ENCODE measurements at regions not wholly inside any gene's neighbourhood (a gene's known extent, or its start where the extent isn't known, plus 50 kb on each side); places are given as distances from the start of the nearest gene placed in this dataset.

- no peak overlapping the region for H3K27ac ChIP-seq (ENCODE audit: low read length)
- no peak overlapping the region for H3K4me2 ChIP-seq (ENCODE audit: low read depth, low read length, poor library complexity, severe bottlenecking)
- no peaks in the 10 kb centered on the region for H3K36me3 ChIP-seq (ENCODE audit: insufficient read depth, low read length)
- H3K79me2 ChIP-seq (ENCODE audit: low read length), result no peaks in the 10 kb centered on the region
- H2AFZ ChIP-seq (ENCODE audit: low read length), result no peak overlapping the region
- no peaks in the 10 kb centered on the region for H3K27me3 ChIP-seq (ENCODE audit: low read length)
- H4K20me1 ChIP-seq (ENCODE audit: insufficient read depth, low read depth, low read length), result no peaks in the 10 kb centered on the region
- no peak for DNase-seq
- H3K9ac ChIP-seq (ENCODE audit: low read length), result no peak overlapping the region
- H3K4me3 ChIP-seq (ENCODE audit: low read length), result no peak overlapping the region
- no peaks in the 10 kb centered on the region for H3K9me3 ChIP-seq (ENCODE audit: low read length)
- H3K9me2 ChIP-seq (replicated peaks; ENCODE audit: insufficient read depth, low read length), result no peaks in the 10 kb centered on the region
- no peaks in the 10 kb centered on the region for H3K4me1 ChIP-seq (ENCODE audit: low read length)
Observed at GRCh38 chrX:16039363-16039762, 84.0 kb upstream of the GRPR start.

GRCh38 chrX:16033331-16033730 lies 90.0 kb upstream of the GRPR start:
- Histone ChIP-seq H3K36me3 (ENCODE audit: insufficient read depth, low read length) (no peaks in the 10 kb centered on the region), H3K9me2 (replicated peaks; ENCODE audit: insufficient read depth, low read length) (no peaks in the 10 kb centered on the region), H4K20me1 (ENCODE audit: insufficient read depth, low read depth, low read length) (no peaks in the 10 kb centered on the region), H3K4me3 (ENCODE audit: low read length) (no peak overlapping the region), H3K79me2 (ENCODE audit: low read length) (no peaks in the 10 kb centered on the region), H2AFZ (ENCODE audit: low read length) (no peak overlapping the region), H3K27ac (ENCODE audit: low read length) (no peak overlapping the region), H3K9ac (ENCODE audit: low read length) (no peak overlapping the region), H3K9me3 (ENCODE audit: low read length) (no peaks in the 10 kb centered on the region), H3K4me1 (ENCODE audit: low read length) (no peaks in the 10 kb centered on the region), H3K27me3 (ENCODE audit: low read length) (no peaks in the 10 kb centered on the region), H3K4me2 (ENCODE audit: low read depth, low read length, poor library complexity, severe bottlenecking) (no peak overlapping the region)
- no peak for DNase-seq

- Histone ChIP-seq H3K27ac (ENCODE audit: low read length) (no peak overlapping the region), H3K4me1 (ENCODE audit: low read length) (peaks cover 2% of the 10 kb centered on the region; the same call in 1 of the 2 replicates), H3K9me3 (ENCODE audit: low read length) (no peaks in the 10 kb centered on the region), H3K4me2 (ENCODE audit: low read depth, low read length, poor library complexity, severe bottlenecking) (no peak overlapping the region), H3K36me3 (ENCODE audit: insufficient read depth, low read length) (no peaks in the 10 kb centered on the region), H2AFZ (ENCODE audit: low read length) (no peak overlapping the region), H3K9me2 (replicated peaks; ENCODE audit: insufficient read depth, low read length) (no peaks in the 10 kb centered on the region), H3K27me3 (ENCODE audit: low read length) (no peaks in the 10 kb centered on the region), H3K4me3 (ENCODE audit: low read length) (no peak overlapping the region), H3K9ac (ENCODE audit: low read length) (no peak overlapping the region), H4K20me1 (ENCODE audit: insufficient read depth, low read depth, low read length) (no peaks in the 10 kb centered on the region), H3K79me2 (ENCODE audit: low read length) (no peaks in the 10 kb centered on the region)
- no peak for DNase-seq
Observed at GRCh38 chrX:16028576-16028975, 94.8 kb upstream of the GRPR start.

GRCh38 chrX:16023790-16024734 lies 99.3 kb upstream of the GRPR start:
- H3K9me2 ChIP-seq (replicated peaks; ENCODE audit: insufficient read depth, low read length), result no peaks in the 10 kb centered on the region
- peaks cover 2% of the 10 kb centered on the region; the same call in 1 of the 2 replicates for H3K4me1 ChIP-seq (ENCODE audit: low read length)
- no peaks in the 10 kb centered on the region for H3K36me3 ChIP-seq (ENCODE audit: insufficient read depth, low read length)
- no peak overlapping the region for H3K27ac ChIP-seq (ENCODE audit: low read length)
- H3K27me3 ChIP-seq (ENCODE audit: low read length), result no peaks in the 10 kb centered on the region
- no peaks in the 10 kb centered on the region for H3K79me2 ChIP-seq (ENCODE audit: low read length)
- H4K20me1 ChIP-seq (ENCODE audit: insufficient read depth, low read depth, low read length), result no peaks in the 10 kb centered on the region
- DNase-seq, result no peak
- H3K9me3 ChIP-seq (ENCODE audit: low read length), result no peaks in the 10 kb centered on the region
- H3K9ac ChIP-seq (ENCODE audit: low read length), result no peak overlapping the region
- H3K4me3 ChIP-seq (ENCODE audit: low read length), result no peak overlapping the region
- H2AFZ ChIP-seq (ENCODE audit: low read length), result no peak overlapping the region
- H3K4me2 ChIP-seq (ENCODE audit: low read depth, low read length, poor library complexity, severe bottlenecking), result no peak overlapping the region

- H3K4me1 ChIP-seq (ENCODE audit: low read length), result peaks cover 2% of the 10 kb centered on the region; the same call in 1 of the 2 replicates
- no peaks in the 10 kb centered on the region for H3K9me2 ChIP-seq (replicated peaks; ENCODE audit: insufficient read depth, low read length)
- no peak overlapping the region for H3K27ac ChIP-seq (ENCODE audit: low read length)
- H2AFZ ChIP-seq (ENCODE audit: low read length), result no peak overlapping the region
- no peaks in the 10 kb centered on the region for H3K79me2 ChIP-seq (ENCODE audit: low read length)
- no peaks in the 10 kb centered on the region for H3K27me3 ChIP-seq (ENCODE audit: low read length)
- no peak overlapping the region for H3K4me3 ChIP-seq (ENCODE audit: low read length)
- H3K36me3 ChIP-seq (ENCODE audit: insufficient read depth, low read length), result no peaks in the 10 kb centered on the region
- no peak for DNase-seq
- no peaks in the 10 kb centered on the region for H3K9me3 ChIP-seq (ENCODE audit: low read length)
- H3K4me2 ChIP-seq (ENCODE audit: low read depth, low read length, poor library complexity, severe bottlenecking), result no peak overlapping the region
- H4K20me1 ChIP-seq (ENCODE audit: insufficient read depth, low read depth, low read length), result no peaks in the 10 kb centered on the region
- no peak overlapping the region for H3K9ac ChIP-seq (ENCODE audit: low read length)
Observed at GRCh38 chrX:16022580-16023200, 100.7 kb upstream of the GRPR start.

- DNase-seq, result no peak
- no peaks in the 10 kb centered on the region for H3K9me3 ChIP-seq (ENCODE audit: low read length)
- peaks cover 5% of the 10 kb centered on the region for H3K4me1 ChIP-seq (ENCODE audit: low read length)
- H4K20me1 ChIP-seq (ENCODE audit: insufficient read depth, low read depth, low read length), result no peaks in the 10 kb centered on the region
- no peaks in the 10 kb centered on the region for H3K27me3 ChIP-seq (ENCODE audit: low read length)
- H3K9ac ChIP-seq (ENCODE audit: low read length), result no peak overlapping the region
- H3K4me2 ChIP-seq (ENCODE audit: low read depth, low read length, poor library complexity, severe bottlenecking), result no peak overlapping the region
- H3K4me3 ChIP-seq (ENCODE audit: low read length), result no peak overlapping the region
- no peaks in the 10 kb centered on the region for H3K36me3 ChIP-seq (ENCODE audit: insufficient read depth, low read length)
- H3K27ac ChIP-seq (ENCODE audit: low read length), result no peak overlapping the region
- H3K9me2 ChIP-seq (replicated peaks; ENCODE audit: insufficient read depth, low read length), result no peaks in the 10 kb centered on the region
- no peak overlapping the region for H2AFZ ChIP-seq (ENCODE audit: low read length)
- no peaks in the 10 kb centered on the region for H3K79me2 ChIP-seq (ENCODE audit: low read length)
Observed at GRCh38 chrX:16018291-16018690, 105.1 kb upstream of the GRPR start.

GRCh38 chrX:16014171-16014570 lies 109.2 kb upstream of the GRPR start:
- H3K9me3 ChIP-seq (ENCODE audit: low read length), result no peaks in the 10 kb centered on the region
- H3K79me2 ChIP-seq (ENCODE audit: low read length), result no peaks in the 10 kb centered on the region
- H3K27me3 ChIP-seq (ENCODE audit: low read length), result no peaks in the 10 kb centered on the region
- no peak overlapping the region for H3K4me2 ChIP-seq (ENCODE audit: low read depth, low read length, poor library complexity, severe bottlenecking)
- peaks cover 5% of the 10 kb centered on the region for H3K4me1 ChIP-seq (ENCODE audit: low read length)
- no peak overlapping the region for H3K27ac ChIP-seq (ENCODE audit: low read length)
- H3K9me2 ChIP-seq (replicated peaks; ENCODE audit: insufficient read depth, low read length), result no peaks in the 10 kb centered on the region
- H3K4me3 ChIP-seq (ENCODE audit: low read length), result no peak overlapping the region
- no peak for DNase-seq
- no peak overlapping the region for H3K9ac ChIP-seq (ENCODE audit: low read length)
- no peaks in the 10 kb centered on the region for H3K36me3 ChIP-seq (ENCODE audit: insufficient read depth, low read length)
- no peaks in the 10 kb centered on the region for H4K20me1 ChIP-seq (ENCODE audit: insufficient read depth, low read depth, low read length)
- H2AFZ ChIP-seq (ENCODE audit: low read length), result no peak overlapping the region

GRCh38 chrX:16012250-16012649 lies 111.1 kb upstream of the GRPR start:
- Histone ChIP-seq H3K4me3 (ENCODE audit: low read length) (no peak overlapping the region), H3K4me2 (ENCODE audit: low read depth, low read length, poor library complexity, severe bottlenecking) (no peak overlapping the region), H3K79me2 (ENCODE audit: low read length) (no peaks in the 10 kb centered on the region), H2AFZ (ENCODE audit: low read length) (no peak overlapping the region), H3K9me2 (replicated peaks; ENCODE audit: insufficient read depth, low read length) (no peaks in the 10 kb centered on the region), H4K20me1 (ENCODE audit: insufficient read depth, low read depth, low read length) (no peaks in the 10 kb centered on the region), H3K4me1 (ENCODE audit: low read length) (peaks cover 5% of the 10 kb centered on the region), H3K9ac (ENCODE audit: low read length) (no peak overlapping the region), H3K9me3 (ENCODE audit: low read length) (no peaks in the 10 kb centered on the region), H3K27me3 (ENCODE audit: low read length) (no peaks in the 10 kb centered on the region), H3K27ac (ENCODE audit: low read length) (no peak overlapping the region), H3K36me3 (ENCODE audit: insufficient read depth, low read length) (no peaks in the 10 kb centered on the region)
- DNase-seq, result no peak
